Tibial artery (tissue), 4 donors: ENCODE measurements at regions not wholly inside any gene's neighbourhood (a gene's known extent, or its start where the extent isn't known, plus 50 kb on each side); places are given as distances from the start of the nearest gene placed in this dataset.

Experiments used
- DNase-seq, 2 donors: peaks; one replicate each; pipeline ENCODE4 v3.0.0-alpha.2; 2019
- H3K27ac ChIP-seq, 2 donors: fragments of 200-600 bp; sonication (generic) in 1 of 2; 1 replicate in 1 of 2; 2 replicates in 1 of 2; pipeline ENCODE4 v1.5.1; 2018 to 2019; ENCODE audit warnings: mild to moderate bottlenecking in 1 of 2
- H3K27me3 ChIP-seq, 2 donors: fragments of 200-600 bp; sonication (generic) in 1 of 2; one replicate each; pipeline versions ENCODE4 v1.5.1 to v1.6.0; 2016 to 2019
- H3K36me3 ChIP-seq, 3 donors: fragments of 200-600 bp; sonication (generic) in 2 of 3; one replicate each; pipeline ENCODE4 v1.5.1; 2016 to 2019; ENCODE audit warnings: mild to moderate bottlenecking in 2 of 3
- H3K4me1 ChIP-seq, 4 donors: fragments of 200-600 bp; sonication (generic) in 2 of 4; 1 replicate in 3 of 4; 2 replicates in 1 of 4; pipeline ENCODE4 v1.5.1; 2016 to 2019
- H3K4me3 ChIP-seq, 2 donors: fragments of 200-600 bp; sonication (generic) in 1 of 2; 1 replicate in 1 of 2; 2 replicates in 1 of 2; pipeline ENCODE4 v1.5.1; 2018 to 2019; ENCODE audit warnings: mild to moderate bottlenecking in 2 of 2
- H3K9me3 ChIP-seq, 3 donors: fragments of 200-600 bp; sonication (generic) in 1 of 3; one replicate each; pipeline ENCODE4 v1.5.1; 2016 to 2019
- CTCF ChIP-seq, 2 experiments: fragments of 200-600 bp in 1 of 2; fragments of 450-650 bp in 1 of 2; IDR thresholded peaks; one replicate each; pipeline ENCODE4 v1.5.1; 2017 to 2019; ENCODE audit warnings: antibody characterized with exemption in 2 of 2, mild to moderate bottlenecking in 1 of 2, moderate library complexity in 1 of 2
- intact Hi-C: fragments of 100-400 bp; cut with DNase I; formaldehyde crosslinking; loops from one replicate; pipeline ENCODE4 v1.15.0; 2023; ENCODE audit warnings: low total_unique reads

DNA sequence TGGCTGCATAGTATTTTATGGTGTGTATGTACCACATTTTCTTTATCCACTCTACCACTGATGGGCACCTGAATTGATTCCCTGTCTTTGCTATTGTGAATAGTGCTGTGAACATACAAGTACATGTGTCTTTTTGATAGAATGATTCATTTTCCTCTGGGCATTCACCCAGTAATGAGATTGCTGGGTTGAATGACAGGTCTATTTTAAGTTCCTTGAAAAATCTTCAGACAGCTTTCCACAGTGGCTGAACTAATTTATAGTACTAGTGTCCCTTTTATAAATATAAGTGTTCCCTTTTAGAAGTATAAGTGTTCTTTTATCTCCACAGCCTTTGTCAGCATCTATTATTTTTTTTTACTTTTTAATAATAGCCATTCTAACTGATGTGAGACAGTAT, 303.9 kb upstream of the EPHA4 start:
- H3K4me3 ChIP-seq, result no peak overlapping the region
- no peak for TF ChIP-seq CTCF (IDR thresholded peaks at IDR 0.05)

GRCh38 chr2:221874444-221874843, 302.3 kb upstream of the EPHA4 start:
- Histone ChIP-seq H3K27me3 (no peaks in the 10 kb centered on the region), H3K4me3 (no peak overlapping the region), H3K4me1 (no peaks in the 10 kb centered on the region), H3K36me3 (no peaks in the 10 kb centered on the region), H3K9me3 (peaks cover 0 to 10% (median 0%) of the 10 kb centered on the region in 3 donors), H3K27ac (no peak overlapping the region)
- intact Hi-C loops, result no loop called here
- TF ChIP-seq CTCF (IDR thresholded peaks at IDR 0.05), result no peak
- no peak for DNase-seq

More for the DNA sequence above, 303.9 kb upstream of the EPHA4 start:
- no peak overlapping the region for H3K27ac ChIP-seq
- no peaks in the 10 kb centered on the region for H3K36me3 ChIP-seq
- H3K4me1 ChIP-seq, result no peaks in the 10 kb centered on the region
- H3K27me3 ChIP-seq, result no peaks in the 10 kb centered on the region
- no peaks in the 10 kb centered on the region for H3K9me3 ChIP-seq
- intact Hi-C loops, result no loop called here
- no peak for DNase-seq

DNA sequence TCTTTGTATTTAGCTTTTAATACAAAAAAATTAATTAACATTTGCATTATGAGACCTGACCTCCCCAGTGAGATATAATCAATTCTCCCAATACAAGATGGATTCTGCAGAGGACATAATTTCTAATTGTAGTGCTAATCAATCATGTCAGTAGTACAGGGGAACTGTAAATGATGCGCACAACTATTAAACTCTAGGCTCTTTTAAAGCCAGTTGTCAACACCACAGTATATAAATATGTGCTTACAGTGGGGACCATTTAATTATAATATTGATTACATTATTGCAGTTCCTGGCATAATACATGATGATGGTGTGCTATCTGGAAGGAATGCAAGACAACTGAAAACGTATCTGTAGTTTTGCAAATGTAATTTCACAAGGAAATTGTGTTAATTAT, 285.6 kb upstream of the EPHA4 start:
- intact Hi-C loops, result no loop called here
- no peaks in the 10 kb centered on the region for H3K4me1 ChIP-seq
- TF ChIP-seq CTCF (IDR thresholded peaks at IDR 0.05), result no peak
- no peak for DNase-seq
- no peaks in the 10 kb centered on the region for H3K9me3 ChIP-seq
- H3K36me3 ChIP-seq, result no peaks in the 10 kb centered on the region
- no peak overlapping the region for H3K4me3 ChIP-seq
- H3K27ac ChIP-seq, result no peak overlapping the region
- no peaks in the 10 kb centered on the region for H3K27me3 ChIP-seq

DNA sequence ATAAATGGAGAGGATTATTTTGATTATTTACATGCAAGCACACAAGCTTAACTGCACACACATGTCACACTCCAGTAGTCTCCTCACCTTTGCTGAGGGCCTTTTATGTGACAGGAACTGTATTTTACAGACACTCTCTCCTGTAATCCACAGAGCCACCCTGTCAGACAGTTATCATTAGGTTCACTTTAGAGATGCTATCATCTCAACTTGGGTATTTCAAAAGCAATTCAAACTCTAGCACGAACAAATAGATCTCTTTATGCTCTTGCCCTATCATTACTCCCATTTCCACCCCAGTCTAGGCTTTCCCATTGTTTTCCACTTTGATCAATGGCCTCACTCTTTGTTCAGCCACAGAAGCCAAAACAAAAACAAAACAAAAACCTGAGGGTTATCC, 281.2 kb upstream of the EPHA4 start:
- intact Hi-C loops, result no loop called here
- no peak for TF ChIP-seq CTCF (IDR thresholded peaks at IDR 0.05)
- no peaks in the 10 kb centered on the region for H3K4me1 ChIP-seq
- DNase-seq, result no peak
- no peaks in the 10 kb centered on the region for H3K27me3 ChIP-seq
- no peak overlapping the region for H3K27ac ChIP-seq
- no peak overlapping the region for H3K4me3 ChIP-seq
- H3K9me3 ChIP-seq, result no peaks in the 10 kb centered on the region
- H3K36me3 ChIP-seq, result no peaks in the 10 kb centered on the region

GRCh38 chr2:221851531-221852045, 279.5 kb upstream of the EPHA4 start:
- DNase-seq, result no peak
- Histone ChIP-seq H3K36me3 (no peaks in the 10 kb centered on the region), H3K9me3 (no peaks in the 10 kb centered on the region), H3K4me3 (no peak overlapping the region), H3K27ac (no peak overlapping the region), H3K4me1 (no peaks in the 10 kb centered on the region), H3K27me3 (no peaks in the 10 kb centered on the region)
- intact Hi-C loops, result no loop called here
- TF ChIP-seq CTCF (IDR thresholded peaks at IDR 0.05), result no peak

DNA sequence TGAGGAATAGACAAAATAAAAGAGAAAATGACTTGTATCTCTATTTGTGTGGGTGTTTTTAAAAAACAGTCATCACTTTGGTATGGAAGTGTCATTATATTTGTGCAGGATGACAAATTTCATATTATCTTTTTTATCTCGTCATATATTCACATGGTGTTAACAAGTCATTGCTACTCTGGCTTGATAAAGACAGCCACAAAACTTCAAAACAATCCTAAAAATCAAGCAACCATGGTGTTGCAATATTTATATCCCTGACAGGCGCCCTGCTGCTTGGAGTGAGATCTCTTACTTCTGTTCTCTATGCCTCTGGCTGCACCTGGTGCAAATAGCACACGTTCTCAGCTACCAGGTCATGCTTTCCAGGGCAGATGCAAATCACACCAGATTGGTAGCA, 278.0 kb upstream of the EPHA4 start:
- H3K4me3 ChIP-seq, result no peak overlapping the region
- TF ChIP-seq CTCF (IDR thresholded peaks at IDR 0.05), result no peak
- intact Hi-C loops, result no loop called here
- no peak overlapping the region for H3K27ac ChIP-seq
- no peak for DNase-seq
- no peaks in the 10 kb centered on the region for H3K36me3 ChIP-seq
- H3K9me3 ChIP-seq, result no peaks in the 10 kb centered on the region
- no peaks in the 10 kb centered on the region for H3K27me3 ChIP-seq
- no peaks in the 10 kb centered on the region for H3K4me1 ChIP-seq
